Right kidney (tissue), 1 donor: ENCODE measurements at regions not wholly inside any gene's neighbourhood (a gene's known extent, or its start where the extent isn't known, plus 50 kb on each side); places are given as distances from the start of the nearest gene placed in this dataset.
"Not testable (repeated sequence)": the region's sequence is repeated elsewhere in the genome, so short reads cannot be mapped to it uniquely, and the experiment has no call there.

ENCODE experiments used
- DNase-seq: peaks from one replicate; pipeline ENCODE4 v3.0.0-alpha.2; 2016

DNA sequence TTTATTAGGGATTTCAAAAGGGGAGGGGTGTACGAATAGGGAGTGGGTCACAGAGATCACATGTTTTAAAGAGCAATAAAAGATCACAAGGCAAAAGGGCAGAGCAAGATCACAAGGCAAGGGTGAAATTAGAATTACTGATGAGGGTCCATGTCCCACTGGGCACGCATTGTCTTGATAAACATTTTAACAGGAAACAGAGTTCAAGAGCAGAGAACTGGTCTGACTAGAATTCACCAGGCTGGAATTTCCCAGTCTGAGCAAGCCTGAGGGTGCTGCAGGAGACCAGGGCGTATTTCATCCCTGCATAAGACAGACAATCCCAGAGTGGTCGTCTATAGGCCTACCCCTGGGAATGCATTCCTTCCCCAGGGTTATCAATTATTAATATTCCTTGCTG, 844.7 kb downstream of the PLOD2 start:
- DNase-seq, result not testable (repeated sequence)

- DNase-seq, result no peak
These were observed 834.3 kb downstream of the PLOD2 start for GRCh38 chr3:145326666-145327065.

GRCh38 chr3:145333427-145333826, 827.6 kb downstream of the PLOD2 start:
- not testable (repeated sequence) for DNase-seq

DNA sequence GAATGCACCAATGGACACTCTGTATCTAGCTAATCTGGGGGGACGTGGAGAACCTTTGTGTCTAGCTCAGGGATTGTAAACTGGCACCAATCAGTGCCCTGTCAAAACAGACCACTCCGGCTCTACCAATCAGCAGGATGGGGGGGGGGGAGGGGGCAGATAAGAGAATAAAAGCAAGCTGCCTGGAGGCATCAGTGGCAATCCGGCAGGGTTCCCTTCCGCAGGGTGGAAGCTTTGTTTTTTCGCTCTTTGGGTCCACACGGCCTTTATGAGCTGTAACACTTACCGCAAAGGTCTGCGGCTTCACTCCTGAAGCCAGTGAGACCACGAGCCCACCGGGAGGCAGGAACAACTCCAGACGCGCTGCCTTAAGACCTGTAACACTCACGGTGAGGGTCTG, 827.1 kb downstream of the PLOD2 start:
- DNase-seq, result no peak

GRCh38 chr3:145355206-145355605, 805.8 kb downstream of the PLOD2 start:
- no peak for DNase-seq

GRCh38 chr3:145357453-145357852, 803.5 kb downstream of the PLOD2 start:
- DNase-seq, result no peak

GRCh38 chr3:145359040-145359439, 801.9 kb downstream of the PLOD2 start:
- no peak for DNase-seq

- no peak for DNase-seq
These were observed 792.2 kb downstream of the PLOD2 start for GRCh38 chr3:145368748-145369147.

DNA sequence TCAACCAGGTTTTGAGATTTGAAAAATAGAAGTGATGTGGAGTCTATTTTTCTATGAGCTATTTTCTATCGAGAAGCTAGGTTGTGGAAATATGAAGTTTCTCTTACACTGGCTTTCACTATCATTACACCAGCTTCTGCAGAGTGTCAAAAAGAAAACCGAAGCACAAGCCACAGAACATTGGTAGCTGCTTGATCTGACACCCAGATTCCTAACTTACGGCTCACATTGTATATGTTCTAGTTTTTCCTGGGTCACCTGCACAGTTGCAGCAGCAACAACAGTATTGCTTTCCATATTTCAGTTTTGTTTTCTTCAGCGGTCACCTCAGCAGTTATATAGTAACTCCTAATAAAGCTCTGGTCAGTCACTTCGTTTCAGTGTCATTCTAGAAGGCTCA, 790.1 kb downstream of the PLOD2 start:
- DNase-seq, result no peak

DNA sequence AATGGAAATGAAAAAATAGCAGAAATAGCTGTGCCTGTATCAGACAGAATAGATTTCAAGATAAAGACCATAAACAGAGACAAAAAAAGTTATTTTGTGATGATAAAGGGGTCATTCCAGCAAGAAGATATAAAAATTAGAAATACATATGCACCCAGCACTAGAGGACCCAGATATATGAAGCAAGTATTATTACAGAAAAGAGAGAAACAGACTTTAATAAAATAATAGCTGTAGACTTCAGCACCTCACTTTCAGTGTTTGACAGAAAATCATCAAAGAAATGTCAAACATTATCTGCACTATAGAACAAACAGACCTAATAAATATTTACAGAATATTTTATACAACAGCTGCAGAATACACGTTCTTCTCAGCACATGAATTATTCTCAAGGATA, 783.7 kb downstream of the PLOD2 start:
- DNase-seq, result no peak

- no peak for DNase-seq
These were observed 777.6 kb downstream of the PLOD2 start for GRCh38 chr3:145383416-145383815.

GRCh38 chr3:145384307-145384706, 776.7 kb downstream of the PLOD2 start:
- DNase-seq, result no peak

DNA sequence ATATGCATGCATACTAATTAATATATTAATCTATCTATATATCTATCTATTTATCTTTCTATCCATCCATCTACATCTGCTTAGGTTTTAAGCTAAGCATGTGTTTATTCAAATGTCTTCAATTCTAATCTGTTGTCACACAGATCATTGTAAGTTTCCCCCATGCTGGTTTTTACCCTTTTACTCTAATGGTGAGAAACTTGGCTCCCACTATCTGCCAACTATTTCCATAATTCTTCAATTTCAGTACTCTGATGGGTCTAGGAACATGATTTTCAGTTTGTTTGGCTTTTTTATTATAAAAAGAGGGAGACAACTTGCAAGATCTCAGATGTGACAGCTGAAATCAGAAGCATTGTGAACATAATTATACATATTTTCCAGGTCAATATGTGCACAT, 773.8 kb downstream of the PLOD2 start:
- DNase-seq, result no peak

GRCh38 chr3:145395421-145395820, 765.6 kb downstream of the PLOD2 start:
- no peak for DNase-seq

DNA sequence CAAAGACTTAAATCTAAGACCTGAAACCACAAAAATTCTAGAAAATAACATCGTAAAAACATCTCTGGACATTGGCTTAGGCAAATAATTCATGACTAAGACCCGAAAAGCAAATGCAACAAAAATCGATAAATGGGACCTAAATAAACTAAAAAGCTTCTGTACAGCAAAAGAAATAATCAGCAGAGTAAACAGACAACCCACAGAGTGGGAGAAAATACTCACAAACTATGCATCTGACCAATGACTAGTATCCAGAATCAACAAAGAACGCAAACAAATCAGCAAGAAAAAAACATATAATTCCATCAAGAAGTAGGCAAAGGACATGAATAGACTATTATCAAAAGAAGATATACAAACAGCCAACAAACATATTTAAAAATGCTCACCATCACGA, 749.4 kb downstream of the PLOD2 start:
- DNase-seq, result no peak

- no peak for DNase-seq
These were observed 743.3 kb downstream of the PLOD2 start for GRCh38 chr3:145417678-145418077.

GRCh38 chr3:145422556-145422955, 738.4 kb downstream of the PLOD2 start:
- no peak for DNase-seq

DNA sequence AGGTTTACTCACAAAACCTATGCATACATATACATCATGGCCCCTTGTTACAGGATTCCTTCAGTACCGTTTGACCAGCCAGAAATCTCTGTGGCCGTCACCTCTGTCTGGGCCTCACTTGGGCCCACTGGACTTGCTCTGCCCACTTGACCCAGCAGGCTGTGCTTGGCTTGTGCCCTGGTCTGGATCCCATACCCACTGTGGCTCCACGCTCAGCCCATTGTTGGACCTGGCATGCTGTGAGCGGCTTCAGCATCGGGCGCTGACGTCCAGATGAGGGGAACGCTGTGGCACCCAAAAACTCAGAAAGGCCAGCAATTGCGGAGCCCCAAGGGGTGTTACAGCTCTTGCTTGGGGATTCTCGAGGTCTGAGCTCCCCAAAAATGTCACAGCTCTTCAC, 733.6 kb downstream of the PLOD2 start:
- no peak for DNase-seq

- DNase-seq, result no peak
These were observed 731.4 kb downstream of the PLOD2 start for GRCh38 chr3:145429546-145429945.

DNA sequence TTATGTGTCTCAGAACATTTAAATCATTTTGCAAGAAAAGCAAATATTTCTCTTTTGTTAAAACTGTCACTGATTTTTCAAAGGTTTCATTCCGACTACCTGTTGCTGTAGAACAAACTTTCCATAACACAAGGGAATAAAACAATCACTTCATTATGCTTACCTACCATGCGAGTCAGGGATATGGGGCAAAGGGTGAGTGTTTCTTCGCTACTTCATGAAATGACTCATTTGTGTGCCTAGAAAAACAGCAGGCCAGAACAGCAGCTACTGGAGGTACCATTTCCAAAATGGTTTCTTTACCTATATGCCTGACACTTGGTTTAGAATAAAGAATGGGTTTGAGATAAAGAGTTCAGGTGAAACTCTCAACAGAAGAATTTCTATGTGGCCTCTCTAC, 712.5 kb downstream of the PLOD2 start:
- no peak for DNase-seq

- no peak for DNase-seq
These were observed 710.8 kb downstream of the PLOD2 start for GRCh38 chr3:145450018-145450682.

DNA sequence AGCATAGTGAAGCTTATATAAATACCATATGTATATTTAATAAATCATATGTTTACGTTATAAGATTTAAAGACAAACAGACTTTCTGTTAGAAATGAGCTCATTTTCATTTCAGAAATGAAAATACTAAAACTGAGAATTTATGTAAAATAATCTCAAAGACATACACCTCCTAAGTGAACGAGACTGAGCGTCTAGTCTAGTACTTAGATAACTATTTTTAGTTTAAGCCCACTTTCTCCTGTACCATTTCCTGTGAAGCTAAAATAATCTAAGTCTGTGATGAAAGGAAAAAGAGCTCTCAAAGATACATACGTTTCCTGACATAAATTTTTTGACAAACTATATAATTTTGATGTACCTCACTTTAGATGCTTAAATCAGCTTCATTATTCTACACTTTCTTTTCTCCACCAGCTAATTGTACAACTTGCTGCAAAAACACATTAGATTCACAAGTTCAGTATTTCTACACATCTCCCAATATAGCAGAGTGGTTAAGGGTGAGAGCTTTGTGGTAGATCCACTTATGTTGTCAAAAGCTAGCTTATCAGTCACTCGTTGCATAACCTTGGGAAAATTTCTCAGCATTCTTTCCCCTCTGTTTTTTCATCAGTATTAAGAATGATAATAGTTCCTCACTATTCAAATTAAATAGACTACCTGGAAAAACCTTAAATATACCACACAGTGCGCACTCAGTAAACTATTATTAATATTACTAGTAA, 703.0 kb downstream of the PLOD2 start:
- DNase-seq, result no peak

- not testable (repeated sequence) for DNase-seq
These were observed 701.3 kb downstream of the PLOD2 start for GRCh38 chr3:145459681-145460080.

DNA sequence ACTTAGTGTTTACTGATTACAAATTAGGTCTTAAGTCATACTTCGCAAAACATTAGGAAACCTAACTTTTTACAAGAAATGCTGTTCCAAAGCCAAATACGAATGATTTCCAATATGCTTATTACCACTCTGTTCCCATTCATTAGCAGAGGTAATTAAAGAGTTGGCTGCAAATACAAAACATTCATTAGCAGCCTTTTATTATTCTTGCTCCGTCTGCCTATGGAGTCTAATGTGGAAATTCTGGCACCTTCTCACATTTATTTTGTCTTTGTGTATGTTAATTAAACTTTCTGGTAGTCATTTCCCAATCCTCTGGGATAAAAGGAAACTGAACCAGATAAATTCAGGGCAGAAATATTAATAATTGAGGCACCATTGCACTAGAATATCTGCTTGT, 689.0 kb downstream of the PLOD2 start:
- no peak for DNase-seq
